CD4-positive, alpha-beta T cell treated with Interferon gamma for 1 hour (primary cell): ENCODE measurements at regions not wholly inside any gene's neighbourhood (a gene's known extent, or its start where the extent isn't known, plus 50 kb on each side); places are given as distances from the start of the nearest gene placed in this dataset.

Experiments
- DNase-seq: peaks from one replicate; pipeline ENCODE4 v3.0.0-alpha.2; 2020

- peak; percentile 96 for DNase-seq
Measured at GRCh38 chr3:194769020-194769643, 83.4 kb downstream of the FAM43A start.

DNA sequence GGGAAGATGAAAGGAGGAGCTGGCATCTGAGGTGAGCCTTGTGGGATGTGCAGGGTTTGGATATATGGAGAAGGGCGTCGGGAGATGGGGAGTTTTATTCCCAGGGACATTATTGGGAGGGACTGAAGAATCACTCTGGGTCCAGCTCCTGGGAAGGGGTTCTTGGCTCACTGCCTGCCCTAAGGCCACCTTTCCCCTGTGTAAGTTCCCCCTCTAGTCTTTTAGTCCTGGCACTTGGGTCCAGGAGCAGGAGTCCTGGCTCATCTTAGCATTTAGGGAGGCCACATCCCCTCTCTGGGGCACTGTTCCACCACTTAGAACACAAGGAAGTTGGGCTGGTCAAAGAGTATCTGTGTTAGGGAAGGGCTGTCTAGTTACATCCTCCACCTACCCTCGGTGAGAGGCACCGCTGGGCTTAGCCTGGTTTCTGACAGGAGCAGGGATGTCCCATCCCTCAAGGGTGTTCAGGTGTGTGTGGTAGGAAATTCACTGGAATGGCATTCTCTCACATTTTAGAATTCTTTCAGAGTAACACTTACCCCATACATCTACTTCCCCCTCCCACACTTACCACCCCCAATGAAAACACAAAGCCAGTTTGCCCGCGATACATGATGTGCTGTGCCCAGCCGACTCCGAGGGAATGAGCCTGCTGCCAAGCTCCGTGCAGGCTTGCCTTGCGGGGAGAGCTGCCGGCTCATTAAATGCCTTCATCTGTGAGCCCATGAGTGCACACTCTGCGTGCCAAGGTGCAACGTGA is 86.7 kb downstream of the FAM43A start:
- no peak for DNase-seq

DNA sequence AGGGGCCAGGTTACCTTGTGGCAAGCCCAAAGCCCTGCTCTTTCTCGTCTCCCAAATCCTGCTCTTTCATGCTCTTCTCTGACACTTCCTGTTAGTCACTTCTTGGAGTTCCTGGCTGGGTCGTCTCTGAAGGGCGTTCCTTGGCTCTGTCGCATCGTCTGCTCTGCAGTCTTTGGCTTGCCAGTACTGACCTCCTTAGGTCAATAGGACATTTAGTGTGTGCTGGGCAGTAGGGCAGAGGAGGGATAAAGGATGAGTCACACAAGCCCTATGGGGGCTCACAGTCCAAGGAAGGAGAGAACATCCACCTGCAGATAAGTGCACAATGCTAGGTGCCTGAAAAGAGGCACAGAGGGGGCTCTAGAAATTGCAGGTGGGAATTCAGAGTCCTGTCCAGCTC is 87.5 kb downstream of the FAM43A start:
- no peak for DNase-seq

DNA sequence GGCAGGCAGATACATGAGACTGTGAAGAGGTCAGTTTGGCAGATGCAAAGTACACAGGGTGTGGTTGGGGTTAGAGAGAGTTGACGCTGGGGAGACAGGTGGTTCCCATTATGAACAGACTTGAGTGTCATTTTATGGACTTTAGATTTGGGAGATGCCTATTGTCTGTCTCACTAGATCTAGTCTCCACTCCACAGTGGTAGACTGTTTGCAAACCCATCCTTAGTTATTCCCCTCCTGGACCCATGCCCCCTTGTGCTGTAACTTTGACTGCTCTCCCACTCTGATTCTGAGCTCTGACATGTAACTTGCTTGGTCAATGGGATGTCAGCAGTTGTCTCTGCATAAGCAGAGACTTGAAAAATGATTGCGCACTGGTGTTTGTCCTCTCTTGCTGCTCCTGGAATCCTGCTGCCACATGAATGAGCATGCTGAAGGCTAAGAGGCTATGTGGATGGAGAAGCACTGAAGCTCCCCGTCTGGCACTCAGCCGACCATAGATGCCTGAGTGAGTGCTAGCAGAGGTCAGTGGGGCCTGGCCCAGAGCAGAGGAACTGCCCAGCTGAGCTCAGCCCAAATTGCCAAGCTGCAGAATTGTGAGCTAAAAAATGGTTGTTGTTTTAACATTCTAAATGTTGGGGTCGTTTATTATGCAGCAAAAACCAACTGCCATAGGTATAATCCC is 88.2 kb downstream of the FAM43A start:
- no peak for DNase-seq

GRCh38 chr3:194775266-194775665 is 89.6 kb downstream of the FAM43A start:
- no peak for DNase-seq

DNA sequence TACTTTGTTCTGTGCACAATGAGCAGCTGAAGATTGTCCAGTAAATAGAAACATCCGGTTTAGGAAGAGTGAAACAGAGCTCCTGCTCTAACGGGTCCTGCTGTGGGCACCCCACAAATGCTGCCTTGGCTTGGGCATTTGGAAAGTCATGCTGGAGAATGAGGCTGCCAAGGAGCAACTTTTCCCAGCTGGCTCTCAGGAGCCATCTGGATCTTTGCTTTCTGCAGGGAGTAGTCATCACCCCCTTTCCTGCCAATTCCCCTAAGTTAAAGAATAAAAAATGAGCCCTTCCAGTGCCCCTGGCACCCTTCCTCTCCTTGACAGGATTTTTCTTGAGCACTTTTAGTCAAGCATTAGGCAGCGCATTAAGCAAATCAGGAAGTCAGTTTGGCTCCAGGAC is 90.0 kb downstream of the FAM43A start:
- DNase-seq, result no peak

GRCh38 chr3:194777729-194778128 is 92.0 kb downstream of the FAM43A start:
- no peak for DNase-seq

- DNase-seq, result no peak
Measured at GRCh38 chr3:194779729-194780224, 94.1 kb downstream of the FAM43A start.

- no peak for DNase-seq
Measured at GRCh38 chr3:194780706-194781105, 95.0 kb downstream of the FAM43A start.

DNA sequence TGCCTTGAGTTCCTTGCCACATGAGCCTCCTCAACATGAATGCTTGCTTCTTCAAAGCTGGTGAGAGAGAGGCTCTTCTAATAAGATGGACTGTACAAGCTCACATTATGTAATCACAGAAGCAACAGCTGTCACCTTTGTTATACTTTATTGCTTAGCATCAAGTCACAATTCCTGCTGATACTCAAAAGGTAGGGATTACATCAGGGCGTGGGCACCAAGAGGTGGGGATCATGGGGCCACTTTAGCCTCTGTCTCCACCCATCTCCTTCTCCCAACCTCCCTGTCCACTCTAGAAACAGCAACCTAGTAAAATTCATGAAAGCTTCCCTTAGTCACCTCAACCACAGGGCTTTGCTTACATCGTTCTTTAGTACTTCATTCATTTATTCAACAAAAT is 95.9 kb downstream of the FAM43A start:
- DNase-seq, result no peak

DNA sequence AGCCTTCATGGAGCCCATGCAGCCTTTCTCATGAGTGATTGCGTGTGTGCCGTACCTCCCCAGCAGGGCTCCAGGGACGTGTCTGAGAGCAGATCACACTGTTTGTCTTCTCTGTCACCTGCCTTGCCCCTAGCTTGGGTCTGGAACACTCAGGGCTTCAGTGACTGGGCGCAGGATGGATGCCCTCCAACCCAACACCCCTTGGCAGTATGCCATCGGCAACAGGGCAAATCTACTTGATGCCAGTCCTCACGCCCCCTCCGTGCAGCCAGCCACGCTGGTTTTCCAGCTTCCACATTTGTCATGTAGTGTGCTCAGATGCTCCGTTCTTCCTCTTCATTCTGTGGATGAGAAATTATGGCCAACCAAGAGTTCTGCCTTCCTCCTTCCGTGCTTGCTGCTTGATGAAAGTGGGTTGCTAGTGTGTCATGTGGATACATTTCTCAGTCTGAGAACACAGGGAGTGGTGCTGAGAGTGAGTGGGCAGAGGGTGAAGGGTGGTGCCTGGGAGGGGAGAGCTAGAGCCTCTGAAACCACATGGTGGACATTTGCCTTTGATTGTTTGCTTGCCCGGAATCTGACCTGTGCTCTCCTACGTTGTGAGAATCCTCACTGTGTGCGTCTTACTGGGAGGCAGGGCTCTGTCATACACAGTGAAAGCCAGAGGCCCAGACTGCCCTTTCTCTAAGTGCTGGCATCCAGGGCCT is 97.2 kb downstream of the FAM43A start:
- no peak for DNase-seq

DNA sequence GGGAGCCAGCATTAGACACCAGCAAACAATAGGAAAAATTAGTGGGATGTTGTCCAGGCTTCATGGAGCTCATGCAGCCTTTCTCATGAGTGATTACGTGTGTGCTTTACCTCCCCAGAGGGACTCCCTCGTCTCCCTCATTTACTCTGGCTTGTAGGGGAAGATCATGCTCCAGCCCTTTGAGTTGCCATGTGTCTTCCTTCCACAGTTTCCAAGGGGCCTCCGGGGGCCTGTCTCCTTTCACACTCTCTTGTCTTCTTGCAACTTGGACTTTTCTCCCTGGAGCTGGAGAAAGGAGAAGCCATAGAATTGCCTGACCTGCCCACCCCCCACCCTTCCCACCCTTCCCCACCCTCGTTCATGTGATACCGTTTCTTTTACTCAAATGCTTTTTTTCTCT is 98.7 kb downstream of the FAM43A start:
- no peak for DNase-seq

DNA sequence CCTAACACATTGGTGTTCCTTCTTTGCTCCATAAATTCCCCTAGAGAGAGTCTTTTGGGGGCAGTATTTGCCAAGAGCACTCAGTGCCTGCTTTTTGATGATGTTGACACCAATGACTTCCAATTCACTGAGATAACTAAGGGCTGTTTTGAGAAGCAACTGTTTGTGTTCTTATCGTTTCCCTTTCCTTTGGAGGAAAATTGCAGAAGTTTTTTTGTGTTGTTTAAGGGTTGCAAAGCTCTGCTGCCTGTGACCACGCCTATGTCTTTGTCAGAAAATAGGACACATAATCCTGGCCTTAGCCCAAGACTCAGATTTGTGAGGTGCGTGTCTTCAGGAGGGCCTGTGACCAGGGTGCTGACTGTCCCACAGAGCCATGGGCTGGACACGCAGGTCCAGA is 99.6 kb downstream of the FAM43A start:
- DNase-seq, result no peak

DNA sequence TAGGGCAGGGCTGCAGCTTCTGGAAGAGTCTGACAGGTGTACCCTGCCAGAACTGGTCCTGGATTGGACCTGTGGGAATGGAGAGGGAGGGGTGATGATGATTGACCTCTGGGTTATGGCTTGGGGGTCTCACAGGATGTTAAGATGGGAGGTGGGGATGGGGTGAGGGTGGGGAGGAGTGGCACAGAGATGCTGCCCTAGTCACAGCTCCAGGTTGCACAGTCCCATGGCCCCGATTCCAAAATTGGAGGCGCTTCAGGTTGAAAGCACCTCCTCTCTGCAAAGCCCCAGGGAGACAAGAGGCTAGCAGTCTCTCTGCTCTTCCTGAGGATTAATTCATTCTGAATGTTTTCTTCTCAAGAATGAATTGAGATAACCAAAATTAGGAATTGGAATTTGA is 101.4 kb downstream of the FAM43A start:
- DNase-seq, result no peak

DNA sequence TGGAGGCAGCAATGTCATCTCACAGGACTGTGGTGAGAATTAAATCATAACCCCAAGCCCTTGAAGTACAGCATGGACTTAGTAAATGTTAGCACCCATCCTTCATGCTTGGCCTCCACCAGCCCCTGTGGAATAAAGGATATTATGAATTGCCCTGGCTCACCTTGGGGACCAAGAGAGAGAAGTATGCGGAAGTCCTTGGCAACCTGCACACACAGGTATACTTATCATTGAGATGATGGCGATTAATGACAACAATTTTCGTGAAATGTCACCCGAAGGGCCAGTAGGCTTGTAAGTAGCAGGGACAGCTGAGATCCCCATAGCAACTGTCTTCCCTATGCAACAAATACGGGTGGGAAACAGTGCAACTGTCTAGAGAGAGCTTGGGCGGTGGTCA is 102.0 kb downstream of the FAM43A start:
- DNase-seq, result no peak

DNA sequence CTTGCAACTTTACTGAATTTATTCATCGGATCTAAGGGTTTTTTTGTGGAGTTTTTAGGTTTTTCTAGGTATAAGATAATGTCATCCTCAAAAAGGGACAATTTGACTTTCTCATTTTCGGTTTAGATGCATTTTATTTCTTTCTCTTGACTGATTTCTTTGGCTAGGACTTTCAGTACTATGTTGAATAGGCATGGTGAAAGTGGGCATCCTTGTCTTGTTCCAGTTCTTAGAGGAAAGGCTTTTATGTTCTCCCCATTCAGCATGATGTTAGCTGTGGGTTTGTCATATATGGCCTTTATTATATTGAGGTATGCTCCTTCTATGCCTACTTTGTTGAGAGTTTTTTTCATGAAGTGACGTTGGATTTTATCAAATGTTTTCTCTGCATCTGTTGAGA is 106.7 kb downstream of the FAM43A start:
- no peak for DNase-seq

GRCh38 chr3:194797555-194798250 is 112.0 kb downstream of the FAM43A start:
- DNase-seq, result no peak

DNA sequence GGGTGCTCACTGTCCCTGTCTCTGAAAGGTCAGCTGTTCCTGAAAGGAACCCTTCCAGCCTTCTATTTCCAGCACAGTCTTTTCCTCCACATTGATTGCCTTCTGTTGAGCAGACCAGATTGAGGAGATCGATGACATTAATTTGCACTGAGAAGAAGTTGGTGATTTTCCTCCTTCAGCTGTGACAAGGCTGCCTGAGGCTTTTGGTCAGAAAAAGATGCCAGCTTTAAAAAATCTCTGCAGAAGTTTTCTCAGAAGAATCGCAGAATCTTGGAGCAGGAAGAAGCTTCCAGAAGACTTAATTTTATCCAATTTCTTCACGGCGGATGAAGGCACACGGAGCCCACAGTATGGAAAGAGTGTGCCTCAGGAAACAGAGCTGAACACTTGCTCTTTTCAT is 112.8 kb downstream of the FAM43A start:
- no peak for DNase-seq

DNA sequence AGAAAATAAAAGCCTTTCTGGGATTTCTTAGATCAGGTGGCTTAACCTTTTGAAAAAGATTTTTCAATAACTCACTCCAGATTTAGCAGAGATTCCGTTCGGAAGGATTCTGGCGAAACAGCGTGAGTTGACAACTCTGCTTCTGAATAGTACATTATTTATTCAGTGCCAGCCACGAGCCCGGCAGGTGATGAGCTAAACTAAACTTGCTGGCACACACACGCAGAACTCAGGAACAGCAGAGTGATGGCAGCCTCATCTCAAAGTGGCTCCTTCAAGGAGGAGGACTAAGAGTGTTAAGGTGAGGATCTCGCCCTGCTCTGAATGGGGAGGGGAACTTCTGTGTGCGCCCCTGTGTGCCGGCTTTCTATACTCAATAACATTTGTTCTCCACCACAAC is 114.3 kb downstream of the FAM43A start:
- DNase-seq, result no peak

- no peak for DNase-seq
Measured at GRCh38 chr3:194801461-194802432, 116.1 kb downstream of the FAM43A start.

- no peak for DNase-seq
Measured at GRCh38 chr3:194804796-194805195, 119.1 kb downstream of the FAM43A start.

DNA sequence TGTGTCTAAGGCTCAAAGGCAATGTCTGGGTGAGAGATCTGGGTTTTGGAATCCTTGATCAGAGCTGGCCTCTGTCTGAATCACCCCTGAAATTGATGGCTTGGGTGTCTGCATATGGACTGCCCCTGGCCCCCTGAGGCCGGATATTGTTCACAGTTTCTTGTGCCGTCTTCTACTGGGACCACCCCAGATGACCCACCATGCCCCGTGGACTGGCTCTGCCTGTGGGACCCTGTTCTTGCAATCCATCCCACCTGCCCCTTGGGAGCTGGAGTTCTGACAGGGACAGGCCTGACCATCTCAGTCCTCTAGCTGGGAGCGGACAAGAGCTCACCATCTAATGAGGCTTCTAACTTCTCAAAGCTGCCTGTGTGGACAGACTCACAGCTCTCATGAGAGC is 119.9 kb downstream of the FAM43A start:
- DNase-seq, result no peak
